GM19239 (cell line): ENCODE measurements at regions not wholly inside any gene's neighbourhood (a gene's known extent, or its start where the extent isn't known, plus 50 kb on each side); places are given as distances from the start of the nearest gene placed in this dataset.

Experiments
- DNase-seq: peaks from one replicate; pipeline ENCODE4 v3.0.0; 2011; ENCODE audit warnings: low spot score; ENCODE audit not compliant: insufficient read length
- FAIRE-seq: peaks from 2 replicates; lab custom pipeline; 2011; peaks lifted over from hg19 to GRCh38; lab: Jason Lieb, UNC

- FAIRE-seq (no peak), DNase-seq (no peak)
Measured at GRCh38 chr22:48253136-48253535, 1490.7 kb downstream of the TBC1D22A start.

GRCh38 chr22:48251629-48252028 lies 1489.2 kb downstream of the TBC1D22A start:
- FAIRE-seq = no peak
- DNase-seq = no peak

GRCh38 chr22:48250937-48251530 lies 1488.6 kb downstream of the TBC1D22A start:
- FAIRE-seq (no peak), DNase-seq (no peak)

GRCh38 chr22:48250286-48250895 lies 1487.9 kb downstream of the TBC1D22A start:
- no peak for FAIRE-seq

GRCh38 chr22:48249713-48250268 lies 1487.3 kb downstream of the TBC1D22A start:
- DNase-seq (no peak), FAIRE-seq (no peak)

More at GRCh38 chr22:48250286-48250895, 1487.9 kb downstream of the TBC1D22A start:
- no peak for DNase-seq

GRCh38 chr22:48248901-48249455 lies 1486.5 kb downstream of the TBC1D22A start:
- DNase-seq (no peak), FAIRE-seq (no peak)

- no peak for DNase-seq
- no peak for FAIRE-seq
Measured at GRCh38 chr22:48247829-48248228, 1485.4 kb downstream of the TBC1D22A start.

GRCh38 chr22:48245196-48245485 lies 1482.7 kb downstream of the TBC1D22A start:
- DNase-seq (no peak), FAIRE-seq (peak; percentile 33)

- no peak for DNase-seq
Measured at GRCh38 chr22:48244388-48245195, 1482.1 kb downstream of the TBC1D22A start.

GRCh38 chr22:48242461-48242864 lies 1480.0 kb downstream of the TBC1D22A start:
- no peak for DNase-seq
- FAIRE-seq = no peak

More at GRCh38 chr22:48244388-48245195, 1482.1 kb downstream of the TBC1D22A start:
- no peak for FAIRE-seq

- FAIRE-seq = no peak
Measured at GRCh38 chr22:48241658-48242057, 1479.2 kb downstream of the TBC1D22A start.

GRCh38 chr22:48240935-48241230 lies 1478.4 kb downstream of the TBC1D22A start:
- FAIRE-seq (no peak), DNase-seq (no peak)

More at GRCh38 chr22:48241658-48242057, 1479.2 kb downstream of the TBC1D22A start:
- no peak for DNase-seq

- DNase-seq = no peak
- FAIRE-seq = no peak
Measured at GRCh38 chr22:48240148-48240934, 1477.9 kb downstream of the TBC1D22A start.

- FAIRE-seq (no peak), DNase-seq (no peak)
Measured at GRCh38 chr22:48239461-48240147, 1477.2 kb downstream of the TBC1D22A start.

- DNase-seq = no peak
- no peak for FAIRE-seq
Measured at GRCh38 chr22:48238966-48239365, 1476.5 kb downstream of the TBC1D22A start.

GRCh38 chr22:48238284-48238915 lies 1476.0 kb downstream of the TBC1D22A start:
- FAIRE-seq = no peak
- DNase-seq = no peak

- no peak for FAIRE-seq
Measured at GRCh38 chr22:48237466-48238283, 1475.2 kb downstream of the TBC1D22A start.

GRCh38 chr22:48236261-48236660 lies 1473.8 kb downstream of the TBC1D22A start:
- no peak for FAIRE-seq

More at GRCh38 chr22:48237466-48238283, 1475.2 kb downstream of the TBC1D22A start:
- DNase-seq = no peak

More at GRCh38 chr22:48236261-48236660, 1473.8 kb downstream of the TBC1D22A start:
- no peak for DNase-seq
